Mesothelial cell of epicardium (in vitro differentiated cells): ENCODE measurements at regions not wholly inside any gene's neighbourhood (a gene's known extent, or its start where the extent isn't known, plus 50 kb on each side); places are given as distances from the start of the nearest gene placed in this dataset.

Source experiments
- DNase-seq, 2 experiments: peaks; one replicate each; pipeline ENCODE4 v3.0.0; 2021; ENCODE audit warnings: low spot score in 2 of 2; ENCODE audit not compliant: unreplicated experiment in 2 of 2
- H3K27ac Mint-ChIP-seq: 2 replicates; pipeline ENCODE4 v1.8.0; 2021; ENCODE audit warnings: mixed read lengths
- H3K27me3 Mint-ChIP-seq: 2 replicates; pipeline ENCODE4 v1.8.0; 2021; ENCODE audit warnings: low read depth, mixed read lengths
- H3K36me3 Mint-ChIP-seq: 2 replicates; pipeline ENCODE4 v1.8.0; 2021; ENCODE audit warnings: mixed read lengths
- H3K4me1 Mint-ChIP-seq: 2 replicates; pipeline ENCODE4 v1.8.0; 2021; ENCODE audit warnings: mixed read lengths
- H3K4me3 Mint-ChIP-seq: 2 replicates; pipeline ENCODE4 v1.8.0; 2021; ENCODE audit warnings: mild to moderate bottlenecking, moderate library complexity, mixed read lengths
- H3K9me3 Mint-ChIP-seq: 2 replicates; pipeline ENCODE4 v1.8.0; 2021; ENCODE audit warnings: mixed read lengths
- TF ChIP-seq, protein P1 (sequence below): fragments of 200-600 bp; sonication (generic); IDR thresholded peaks from one replicate; pipeline ENCODE4 v1.5.0; 2021; ENCODE audit warnings: antibody characterized with exemption; ENCODE audit not compliant: unreplicated experiment

DNA sequence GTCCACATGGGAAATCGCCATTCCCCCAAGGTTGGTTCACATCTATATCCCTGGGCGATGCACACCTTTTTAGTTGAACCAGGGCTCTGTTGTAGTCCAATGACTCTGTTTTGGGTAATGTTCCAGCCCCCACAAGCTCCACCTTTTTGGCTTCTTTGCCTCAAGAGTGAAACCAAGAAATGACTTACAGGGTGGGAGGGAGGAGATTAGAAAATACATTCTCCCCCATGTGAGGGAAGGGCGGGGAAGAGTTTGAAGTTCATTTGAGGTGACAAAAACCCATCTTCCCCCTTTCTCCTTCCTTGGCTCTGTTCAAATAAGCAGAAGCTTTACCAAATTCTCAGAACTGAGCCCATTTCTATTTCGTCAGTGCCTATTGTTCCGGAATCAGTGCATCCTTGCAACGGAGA lies 82.8 kb downstream of the GATA3 start:
- Mint-ChIP-seq H3K4me1 (no peaks in the 10 kb centered on the region), H3K36me3 (no peaks in the 10 kb centered on the region)

DNA sequence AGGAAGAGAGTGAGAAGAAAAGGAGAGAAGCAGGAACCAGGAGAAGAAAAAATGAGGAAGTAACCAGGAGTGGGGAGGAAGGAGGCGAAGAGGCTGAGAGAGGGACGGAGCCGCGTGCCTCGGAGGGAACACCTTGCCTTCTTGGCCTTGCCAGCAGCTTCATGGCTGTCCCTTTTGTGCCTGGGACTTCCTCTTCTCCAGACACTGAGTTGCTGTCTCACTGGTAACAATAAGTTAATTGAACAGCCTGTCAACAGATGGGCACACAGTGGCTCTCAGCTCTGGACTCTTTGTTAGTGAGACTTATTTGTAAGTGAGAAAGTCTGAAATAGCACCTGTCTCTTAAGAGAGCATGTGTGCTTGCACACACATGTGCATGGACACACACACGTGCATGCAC lies 83.2 kb downstream of the GATA3 start:
- Mint-ChIP-seq H3K4me3 (no peak overlapping the region), H3K27me3 (no peaks in the 10 kb centered on the region), H3K27ac (no peak overlapping the region), H3K4me1 (no peaks in the 10 kb centered on the region), H3K36me3 (no peaks in the 10 kb centered on the region), H3K9me3 (no peaks in the 10 kb centered on the region)
- TF ChIP-seq, protein P1, sequence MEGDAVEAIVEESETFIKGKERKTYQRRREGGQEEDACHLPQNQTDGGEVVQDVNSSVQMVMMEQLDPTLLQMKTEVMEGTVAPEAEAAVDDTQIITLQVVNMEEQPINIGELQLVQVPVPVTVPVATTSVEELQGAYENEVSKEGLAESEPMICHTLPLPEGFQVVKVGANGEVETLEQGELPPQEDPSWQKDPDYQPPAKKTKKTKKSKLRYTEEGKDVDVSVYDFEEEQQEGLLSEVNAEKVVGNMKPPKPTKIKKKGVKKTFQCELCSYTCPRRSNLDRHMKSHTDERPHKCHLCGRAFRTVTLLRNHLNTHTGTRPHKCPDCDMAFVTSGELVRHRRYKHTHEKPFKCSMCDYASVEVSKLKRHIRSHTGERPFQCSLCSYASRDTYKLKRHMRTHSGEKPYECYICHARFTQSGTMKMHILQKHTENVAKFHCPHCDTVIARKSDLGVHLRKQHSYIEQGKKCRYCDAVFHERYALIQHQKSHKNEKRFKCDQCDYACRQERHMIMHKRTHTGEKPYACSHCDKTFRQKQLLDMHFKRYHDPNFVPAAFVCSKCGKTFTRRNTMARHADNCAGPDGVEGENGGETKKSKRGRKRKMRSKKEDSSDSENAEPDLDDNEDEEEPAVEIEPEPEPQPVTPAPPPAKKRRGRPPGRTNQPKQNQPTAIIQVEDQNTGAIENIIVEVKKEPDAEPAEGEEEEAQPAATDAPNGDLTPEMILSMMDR, result no peak
- no peak for DNase-seq

More for the DNA sequence above, 82.8 kb downstream of the GATA3 start:
- DNase-seq, result no peak
- no peaks in the 10 kb centered on the region for H3K9me3 Mint-ChIP-seq
- no peak overlapping the region for H3K27ac Mint-ChIP-seq
- no peak overlapping the region for H3K4me3 Mint-ChIP-seq
- TF ChIP-seq, protein P1, result no peak
- H3K27me3 Mint-ChIP-seq, result no peaks in the 10 kb centered on the region

DNA sequence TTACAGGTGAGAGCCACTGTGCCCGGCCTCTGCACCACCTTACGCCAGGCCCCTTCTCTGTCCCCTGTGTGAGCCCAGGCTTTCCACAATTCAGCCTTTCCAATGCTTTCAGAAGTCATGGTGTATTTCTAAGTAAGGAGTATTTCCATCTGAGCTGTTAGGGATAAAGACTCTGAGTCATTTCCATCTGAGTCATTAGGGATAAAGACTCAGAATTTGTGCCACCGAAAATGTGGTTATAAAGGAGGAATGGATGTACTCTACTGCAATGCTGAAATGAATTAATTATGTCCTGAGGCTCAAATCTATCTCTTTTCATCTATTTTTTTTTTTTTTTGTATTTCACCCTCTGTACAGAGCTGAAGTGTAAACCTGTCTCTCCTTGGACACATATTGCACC lies 84.0 kb downstream of the GATA3 start:
- TF ChIP-seq, protein P1, result no peak
- no peak for DNase-seq
- Mint-ChIP-seq H3K36me3 (no peaks in the 10 kb centered on the region), H3K27ac (no peak overlapping the region), H3K9me3 (no peaks in the 10 kb centered on the region), H3K4me1 (no peaks in the 10 kb centered on the region), H3K4me3 (no peak overlapping the region), H3K27me3 (no peaks in the 10 kb centered on the region)

DNA sequence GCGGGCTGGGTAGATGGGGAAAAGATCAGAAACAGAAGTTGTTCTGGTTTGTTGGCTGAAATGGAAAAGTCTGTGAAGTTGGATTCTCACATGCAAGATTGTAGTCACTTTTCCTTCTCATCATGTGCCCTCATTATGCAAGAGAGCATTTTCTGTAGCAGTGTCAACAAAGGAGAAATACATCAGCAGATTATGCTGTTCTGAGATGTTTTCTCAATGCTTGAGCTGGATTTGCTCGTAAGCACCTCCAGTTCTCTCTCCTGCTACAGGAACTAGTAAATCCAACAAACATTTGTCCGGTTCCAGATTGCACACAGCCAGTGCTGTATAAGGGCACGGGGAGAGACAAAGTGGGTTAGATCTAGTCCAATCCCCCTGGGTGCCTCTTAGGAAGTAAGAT lies 90.0 kb downstream of the GATA3 start:
- no peak overlapping the region for H3K4me3 Mint-ChIP-seq
- no peaks in the 10 kb centered on the region for H3K9me3 Mint-ChIP-seq
- no peak overlapping the region for H3K27ac Mint-ChIP-seq
- H3K36me3 Mint-ChIP-seq, result no peaks in the 10 kb centered on the region
- peaks cover 12% of the 10 kb centered on the region for H3K4me1 Mint-ChIP-seq
- TF ChIP-seq, protein P1, result no peak
- H3K27me3 Mint-ChIP-seq, result no peaks in the 10 kb centered on the region
- no peak for DNase-seq

DNA sequence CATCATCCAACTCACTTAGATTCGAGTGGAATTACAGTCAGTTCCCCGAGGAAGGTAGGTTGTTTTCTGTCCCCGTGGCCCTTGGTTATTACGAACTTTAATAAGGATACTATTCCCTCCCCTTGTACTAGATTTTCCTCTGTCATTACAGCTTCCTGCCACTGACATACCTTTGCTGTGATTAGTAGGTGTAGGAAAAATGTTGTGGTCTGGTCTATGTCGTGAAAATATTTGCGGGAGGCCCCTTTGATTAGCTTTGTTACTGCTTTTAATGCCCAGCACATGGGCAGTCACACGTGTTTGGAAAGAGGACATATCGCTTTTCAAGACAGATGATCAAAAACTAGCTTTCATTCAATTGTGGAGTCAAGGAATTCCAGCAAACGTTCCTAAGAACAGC lies 92.2 kb downstream of the GATA3 start:
- TF ChIP-seq, protein P1, result no peak
- H3K27ac Mint-ChIP-seq, result no peak overlapping the region
- no peak for DNase-seq
- H3K9me3 Mint-ChIP-seq, result no peaks in the 10 kb centered on the region
- no peaks in the 10 kb centered on the region for H3K36me3 Mint-ChIP-seq
- H3K4me1 Mint-ChIP-seq, result peaks cover 12% of the 10 kb centered on the region
- no peaks in the 10 kb centered on the region for H3K27me3 Mint-ChIP-seq
- no peak overlapping the region for H3K4me3 Mint-ChIP-seq

DNA sequence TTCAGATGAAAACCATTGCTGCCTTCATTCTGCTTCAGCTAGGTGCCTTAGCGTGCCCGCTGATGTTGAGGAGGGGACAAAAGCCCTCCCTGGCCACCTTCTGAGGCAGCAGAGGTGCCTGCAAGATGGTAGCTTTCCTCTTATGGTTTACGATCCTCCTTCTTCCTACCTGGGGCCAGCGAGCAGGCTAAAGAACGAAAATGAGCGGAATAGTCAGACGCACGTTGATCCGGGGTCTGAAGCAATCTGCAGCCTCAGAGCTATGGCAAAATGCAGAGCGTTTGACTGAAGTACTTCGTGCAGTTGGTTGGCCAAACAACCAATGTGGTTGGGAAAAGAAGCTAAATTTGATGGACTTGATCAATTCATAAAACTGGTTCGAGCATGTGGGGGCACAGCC lies 95.5 kb downstream of the GATA3 start:
- DNase-seq, result no peak
- Mint-ChIP-seq H3K4me1 (peaks cover 4% of the 10 kb centered on the region), H3K36me3 (no peaks in the 10 kb centered on the region), H3K27ac (no peak overlapping the region), H3K4me3 (no peak overlapping the region), H3K27me3 (no peaks in the 10 kb centered on the region), H3K9me3 (no peaks in the 10 kb centered on the region)
- TF ChIP-seq, protein P1, result no peak
